SK-N-SH (cell line): ENCODE measurements at regions not wholly inside any gene's neighbourhood (a gene's known extent, or its start where the extent isn't known, plus 50 kb on each side); places are given as distances from the start of the nearest gene placed in this dataset.

ENCODE experiments used
- CTCF ChIA-PET: fragments of 300-600, 350-600 bp; formaldehyde crosslinking; extraction: SDS; loops from one replicate; lab custom pipeline; 2021; lab: Yijun Ruan, JAX
- POLR2A ChIA-PET: fragments of 350-600 bp; sonication (Branson Sonifier 250); formaldehyde crosslinking; extraction: SDS; loops from one replicate; lab custom pipeline; 2020; ENCODE audit warnings: antibody characterized with exemption, inconsistent platforms; lab: Yijun Ruan, JAX
- DNase-seq: peaks from one replicate; pipeline ENCODE4 v3.0.0; 2012
- H2AFZ ChIP-seq: fragments of 200-600 bp; sonication (generic); 2 replicates; pipeline ENCODE4 v1.8.1; 2016; ENCODE audit warnings: antibody characterized with exemption, mild to moderate bottlenecking, low read depth
- H3F3A ChIP-seq: fragments of 200-600 bp; sonication (generic); replicated peaks from 2 replicates; pipeline ENCODE3; 2016; ENCODE audit warnings: antibody characterized with exemption, mild to moderate bottlenecking; ENCODE audit not compliant: insufficient read depth
- H3K27ac ChIP-seq, 2 experiments: fragments of 200-500 bp in 1 of 2; fragments of 200-600 bp in 1 of 2; sonication (Bioruptor generic) in 1 of 2; sonication (generic), shearing (Covaris generic) in 1 of 2; 2 replicates each; pipeline versions ENCODE4 v1.5.1 to v1.6.1; 2014 to 2016; ENCODE audit warnings: low read depth in 2 of 2, inconsistent platforms in 1 of 2, low read length in 1 of 2, mild to moderate bottlenecking in 1 of 2, mixed read lengths in 1 of 2
- H3K27me3 ChIP-seq: fragments of 200-600 bp; sonication (generic), shearing (Covaris generic); 2 replicates; pipeline ENCODE4 v1.6.1; 2016; ENCODE audit warnings: mixed run types; ENCODE audit not compliant: insufficient read depth
- H3K36me3 ChIP-seq, 2 experiments: fragments of 200-500 bp in 1 of 2; fragments of 200-600 bp in 1 of 2; sonication (Bioruptor generic) in 1 of 2; sonication (generic) in 1 of 2; replicated peaks in 1 of 2; 2 replicates each; pipeline versions ENCODE3 to v1.5.1; 2014 to 2016; ENCODE audit warnings: low read length in 1 of 2, mild to moderate bottlenecking in 1 of 2; ENCODE audit not compliant: insufficient read depth in 2 of 2, control insufficient read depth in 1 of 2
- H3K4me1 ChIP-seq, 2 experiments: fragments of 200-500 bp in 1 of 2; fragments of 200-600 bp in 1 of 2; sonication (Bioruptor generic) in 1 of 2; sonication (generic), shearing (Covaris generic) in 1 of 2; 2 replicates each; pipeline versions ENCODE4 v1.5.1 to v1.6.1; 2014 to 2016; ENCODE audit warnings: low read depth in 1 of 2, low read length in 1 of 2, mixed run types in 1 of 2; ENCODE audit not compliant: insufficient read depth in 2 of 2, control insufficient read depth in 1 of 2
- H3K4me2 ChIP-seq: fragments of 200-600 bp; sonication (generic), shearing (Covaris generic); 2 replicates; pipeline ENCODE4 v1.6.1; 2017; ENCODE audit warnings: mixed run types
- H3K4me3 ChIP-seq, 2 experiments: fragments of 200-500 bp in 1 of 2; fragments of 200-600 bp in 1 of 2; sonication (Bioruptor generic) in 1 of 2; sonication (generic), shearing (Covaris generic) in 1 of 2; 2 replicates each; pipeline versions ENCODE4 v1.5.1 to v1.8.1; 2014 to 2016; ENCODE audit warnings: low read depth in 2 of 2, inconsistent platforms in 1 of 2, low read length in 1 of 2, mild to moderate bottlenecking in 1 of 2, mixed read lengths in 1 of 2, moderate library complexity in 1 of 2
- H3K79me2 ChIP-seq: fragments of 200-600 bp; sonication (generic); 2 replicates; pipeline ENCODE4 v1.8.1; 2017; ENCODE audit warnings: mild to moderate bottlenecking; ENCODE audit not compliant: insufficient read depth
- H3K9ac ChIP-seq: fragments of 200-600 bp; sonication (generic); 2 replicates; pipeline ENCODE4 v1.6.1; 2017; ENCODE audit warnings: mixed run types
- H3K9me2 ChIP-seq: fragments of 200-600 bp; sonication (generic); 2 replicates; pipeline ENCODE4 v1.6.1; 2017; ENCODE audit warnings: mixed run types
- H3K9me3 ChIP-seq: fragments of 200-600 bp; sonication (generic); 2 replicates; pipeline ENCODE4 v1.6.1; 2017; ENCODE audit warnings: mixed run types, mild to moderate bottlenecking, moderate library complexity
- H4K20me1 ChIP-seq: fragments of 200-600 bp; sonication (generic); 2 replicates; pipeline ENCODE4 v1.6.1; 2017; ENCODE audit warnings: mild to moderate bottlenecking, mixed run types; ENCODE audit not compliant: insufficient read depth
- EP300 ChIP-seq, 2 experiments: IDR thresholded peaks; 2 replicates each; pipeline versions ENCODE4 v1.4.0 to v1.6.1; 2012; ENCODE audit warnings: borderline replicate concordance in 1 of 2, low read depth in 1 of 2, low read length in 1 of 2
- FOXM1 ChIP-seq: IDR thresholded peaks from 2 replicates; pipeline ENCODE4 v1.4.0; 2012; ENCODE audit warnings: low read depth, mild to moderate bottlenecking
- GATA2 ChIP-seq: sonication (generic); formaldehyde crosslinking; IDR thresholded peaks from 2 replicates; pipeline ENCODE4 v1.5.0; 2020; ENCODE audit warnings: mild to moderate bottlenecking, missing genetic modification reagents
- MEF2A ChIP-seq: IDR thresholded peaks from 2 replicates; pipeline ENCODE4 v1.4.0; 2012; ENCODE audit warnings: low read depth, borderline replicate concordance
- POLR2AphosphoS5 ChIP-seq: IDR thresholded peaks from 2 replicates; pipeline ENCODE4 v1.6.1; 2012; ENCODE audit warnings: low read depth, low read length
- RCOR1 ChIP-seq: fragments of 150-350 bp; IDR thresholded peaks from 2 replicates; pipeline ENCODE4 v1.6.1; 2017; ENCODE audit warnings: antibody characterized with exemption, low read length
- SMC3 ChIP-seq: IDR thresholded peaks from 2 replicates; pipeline ENCODE4 v1.6.1; 2012; ENCODE audit warnings: low read depth, low read length, improper control_type of control experiment
- TEAD4 ChIP-seq: IDR thresholded peaks from 2 replicates; pipeline ENCODE4 v1.4.0; 2012; ENCODE audit warnings: mild to moderate bottlenecking, borderline replicate concordance; ENCODE audit not compliant: insufficient read depth
- WGBS: methylation state at CpG from one replicate; pipeline ENCODE4 v1.1.6; 2017; ENCODE audit warnings: low lambda C conversion rate; 5-methylcytosine and 5-hydroxymethylcytosine counted together
- TF ChIP-seq, protein P1 (sequence below): fragments of 200-600 bp; sonication (generic); IDR thresholded peaks from 2 replicates; pipeline ENCODE4 v1.6.1; 2017; ENCODE audit warnings: antibody characterized with exemption, mild to moderate bottlenecking, moderate library complexity
- TF ChIP-seq, protein P2 (sequence below): IDR thresholded peaks from 2 replicates; pipeline ENCODE4 v1.4.0; 2012; ENCODE audit warnings: low read depth, borderline replicate concordance
- TF ChIP-seq, protein P3 (sequence below): IDR thresholded peaks from 2 replicates; pipeline ENCODE4 v1.4.0; 2012; ENCODE audit warnings: low read depth
- TF ChIP-seq, protein P4 (sequence below): IDR thresholded peaks from 2 replicates; pipeline ENCODE4 v1.4.0; 2012; ENCODE audit warnings: low read depth, borderline replicate concordance
- TF ChIP-seq, protein P5 (sequence below): IDR thresholded peaks from 2 replicates; pipeline ENCODE4 v1.6.1; 2012; ENCODE audit warnings: mild to moderate bottlenecking, low read depth, low read length, moderate library complexity

DNA sequence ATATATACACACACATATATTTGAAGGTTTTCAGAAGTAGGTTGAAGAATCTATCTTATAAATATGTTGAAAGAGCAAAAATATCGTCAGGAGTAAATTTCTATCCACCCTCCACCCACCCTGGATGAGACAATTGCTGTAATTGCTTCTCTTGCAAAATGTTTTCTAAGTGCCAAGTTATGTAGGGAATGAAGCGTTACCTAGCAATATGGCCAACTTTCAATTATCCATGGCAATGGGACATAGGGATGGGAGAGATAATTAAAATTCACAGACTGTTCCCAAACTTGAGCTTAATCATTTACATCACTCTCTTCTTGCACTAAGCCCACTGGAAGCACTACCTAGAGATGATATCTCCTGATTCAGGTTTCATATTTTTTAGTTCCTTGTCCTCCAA, 806.2 kb upstream of the RAG2 start:
- CTCF ChIA-PET = interaction anchor here (1.0 kb wide), 2 partner anchors 8 to 14 kb away, joined by 3 read pairs; no protein-coding TSS in a partner anchor

More for the DNA sequence above, 806.2 kb upstream of the RAG2 start:
- Histone ChIP-seq H3K9ac (no peak overlapping the region), H3K9me3 (no peaks in the 10 kb centered on the region), H2AFZ (no peak overlapping the region), H3K9me2 (no peaks in the 10 kb centered on the region), H3K27ac (no peak overlapping the region), H3F3A (no peaks in the 10 kb centered on the region)
- POLR2A ChIA-PET = no interaction called here
- no peak for TF ChIP-seq EP300 (IDR thresholded peaks at IDR 0.05; ENCODE audit: borderline replicate concordance in 1 of 2, low read depth in 1 of 2, low read length in 1 of 2)
- TF ChIP-seq, protein P1, sequence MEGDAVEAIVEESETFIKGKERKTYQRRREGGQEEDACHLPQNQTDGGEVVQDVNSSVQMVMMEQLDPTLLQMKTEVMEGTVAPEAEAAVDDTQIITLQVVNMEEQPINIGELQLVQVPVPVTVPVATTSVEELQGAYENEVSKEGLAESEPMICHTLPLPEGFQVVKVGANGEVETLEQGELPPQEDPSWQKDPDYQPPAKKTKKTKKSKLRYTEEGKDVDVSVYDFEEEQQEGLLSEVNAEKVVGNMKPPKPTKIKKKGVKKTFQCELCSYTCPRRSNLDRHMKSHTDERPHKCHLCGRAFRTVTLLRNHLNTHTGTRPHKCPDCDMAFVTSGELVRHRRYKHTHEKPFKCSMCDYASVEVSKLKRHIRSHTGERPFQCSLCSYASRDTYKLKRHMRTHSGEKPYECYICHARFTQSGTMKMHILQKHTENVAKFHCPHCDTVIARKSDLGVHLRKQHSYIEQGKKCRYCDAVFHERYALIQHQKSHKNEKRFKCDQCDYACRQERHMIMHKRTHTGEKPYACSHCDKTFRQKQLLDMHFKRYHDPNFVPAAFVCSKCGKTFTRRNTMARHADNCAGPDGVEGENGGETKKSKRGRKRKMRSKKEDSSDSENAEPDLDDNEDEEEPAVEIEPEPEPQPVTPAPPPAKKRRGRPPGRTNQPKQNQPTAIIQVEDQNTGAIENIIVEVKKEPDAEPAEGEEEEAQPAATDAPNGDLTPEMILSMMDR = no peak
- no peak for TF ChIP-seq POLR2AphosphoS5
- TF ChIP-seq, protein P2, sequence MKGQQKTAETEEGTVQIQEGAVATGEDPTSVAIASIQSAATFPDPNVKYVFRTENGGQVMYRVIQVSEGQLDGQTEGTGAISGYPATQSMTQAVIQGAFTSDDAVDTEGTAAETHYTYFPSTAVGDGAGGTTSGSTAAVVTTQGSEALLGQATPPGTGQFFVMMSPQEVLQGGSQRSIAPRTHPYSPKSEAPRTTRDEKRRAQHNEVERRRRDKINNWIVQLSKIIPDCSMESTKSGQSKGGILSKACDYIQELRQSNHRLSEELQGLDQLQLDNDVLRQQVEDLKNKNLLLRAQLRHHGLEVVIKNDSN = no peak
- no peak for TF ChIP-seq GATA2 (CRISPR knock-in tag)
- no peak for TF ChIP-seq RCOR1
- TF ChIP-seq, protein P3, sequence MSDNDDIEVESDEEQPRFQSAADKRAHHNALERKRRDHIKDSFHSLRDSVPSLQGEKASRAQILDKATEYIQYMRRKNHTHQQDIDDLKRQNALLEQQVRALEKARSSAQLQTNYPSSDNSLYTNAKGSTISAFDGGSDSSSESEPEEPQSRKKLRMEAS = no peak
- TF ChIP-seq TEAD4 = no peak
- no peak for TF ChIP-seq SMC3
- TF ChIP-seq, protein P4, sequence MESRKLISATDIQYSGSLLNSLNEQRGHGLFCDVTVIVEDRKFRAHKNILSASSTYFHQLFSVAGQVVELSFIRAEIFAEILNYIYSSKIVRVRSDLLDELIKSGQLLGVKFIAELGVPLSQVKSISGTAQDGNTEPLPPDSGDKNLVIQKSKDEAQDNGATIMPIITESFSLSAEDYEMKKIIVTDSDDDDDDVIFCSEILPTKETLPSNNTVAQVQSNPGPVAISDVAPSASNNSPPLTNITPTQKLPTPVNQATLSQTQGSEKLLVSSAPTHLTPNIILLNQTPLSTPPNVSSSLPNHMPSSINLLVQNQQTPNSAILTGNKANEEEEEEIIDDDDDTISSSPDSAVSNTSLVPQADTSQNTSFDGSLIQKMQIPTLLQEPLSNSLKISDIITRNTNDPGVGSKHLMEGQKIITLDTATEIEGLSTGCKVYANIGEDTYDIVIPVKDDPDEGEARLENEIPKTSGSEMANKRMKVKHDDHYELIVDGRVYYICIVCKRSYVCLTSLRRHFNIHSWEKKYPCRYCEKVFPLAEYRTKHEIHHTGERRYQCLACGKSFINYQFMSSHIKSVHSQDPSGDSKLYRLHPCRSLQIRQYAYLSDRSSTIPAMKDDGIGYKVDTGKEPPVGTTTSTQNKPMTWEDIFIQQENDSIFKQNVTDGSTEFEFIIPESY = no peak
- no peak for TF ChIP-seq MEF2A
- no peak for TF ChIP-seq FOXM1
- TF ChIP-seq, protein P5, sequence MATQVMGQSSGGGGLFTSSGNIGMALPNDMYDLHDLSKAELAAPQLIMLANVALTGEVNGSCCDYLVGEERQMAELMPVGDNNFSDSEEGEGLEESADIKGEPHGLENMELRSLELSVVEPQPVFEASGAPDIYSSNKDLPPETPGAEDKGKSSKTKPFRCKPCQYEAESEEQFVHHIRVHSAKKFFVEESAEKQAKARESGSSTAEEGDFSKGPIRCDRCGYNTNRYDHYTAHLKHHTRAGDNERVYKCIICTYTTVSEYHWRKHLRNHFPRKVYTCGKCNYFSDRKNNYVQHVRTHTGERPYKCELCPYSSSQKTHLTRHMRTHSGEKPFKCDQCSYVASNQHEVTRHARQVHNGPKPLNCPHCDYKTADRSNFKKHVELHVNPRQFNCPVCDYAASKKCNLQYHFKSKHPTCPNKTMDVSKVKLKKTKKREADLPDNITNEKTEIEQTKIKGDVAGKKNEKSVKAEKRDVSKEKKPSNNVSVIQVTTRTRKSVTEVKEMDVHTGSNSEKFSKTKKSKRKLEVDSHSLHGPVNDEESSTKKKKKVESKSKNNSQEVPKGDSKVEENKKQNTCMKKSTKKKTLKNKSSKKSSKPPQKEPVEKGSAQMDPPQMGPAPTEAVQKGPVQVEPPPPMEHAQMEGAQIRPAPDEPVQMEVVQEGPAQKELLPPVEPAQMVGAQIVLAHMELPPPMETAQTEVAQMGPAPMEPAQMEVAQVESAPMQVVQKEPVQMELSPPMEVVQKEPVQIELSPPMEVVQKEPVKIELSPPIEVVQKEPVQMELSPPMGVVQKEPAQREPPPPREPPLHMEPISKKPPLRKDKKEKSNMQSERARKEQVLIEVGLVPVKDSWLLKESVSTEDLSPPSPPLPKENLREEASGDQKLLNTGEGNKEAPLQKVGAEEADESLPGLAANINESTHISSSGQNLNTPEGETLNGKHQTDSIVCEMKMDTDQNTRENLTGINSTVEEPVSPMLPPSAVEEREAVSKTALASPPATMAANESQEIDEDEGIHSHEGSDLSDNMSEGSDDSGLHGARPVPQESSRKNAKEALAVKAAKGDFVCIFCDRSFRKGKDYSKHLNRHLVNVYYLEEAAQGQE = no peak
- TF ChIP-seq, all 33 proteins: peak for 0
- H3K4me2 ChIP-seq = no peak overlapping the region
- no peaks in the 10 kb centered on the region for H3K4me1 ChIP-seq
- no peak for DNase-seq
- H3K79me2 ChIP-seq = no peaks in the 10 kb centered on the region
- H3K4me3 ChIP-seq = no peak overlapping the region
- H4K20me1 ChIP-seq = no peaks in the 10 kb centered on the region
- H3K36me3 ChIP-seq = no peaks in the 10 kb centered on the region
- no peaks in the 10 kb centered on the region for H3K27me3 ChIP-seq
- WGBS = 39% methylated on average over 2 of the region's 2 CpGs
